ENCODE measurements at regions not wholly inside any gene's neighbourhood (a gene's known extent, or its start where the extent isn't known, plus 50 kb on each side); places are given as distances from the start of the nearest gene placed in this dataset.

GRCh38 chr9:80235752-80236151 lies 664.0 kb downstream of the TLE4 start:
- Histone ChIP-seq H4K91ac (ENCODE audit: insufficient read length, low read depth, low read length) (no peak overlapping the region), H2BK15ac (ENCODE audit: low read depth, low read length) (no peak overlapping the region), H2BK12ac (ENCODE audit: insufficient read length, low read depth, low read length) (no peak overlapping the region), H2AK5ac (ENCODE audit: insufficient read length, low read length) (no peak overlapping the region), H3K79me1 (ENCODE audit: insufficient read depth, low read depth, low read length, poor library complexity, severe bottlenecking) (no peaks in the 10 kb centered on the region), H3K9me3 (ENCODE audit: control insufficient read depth, low read depth, low read length) (no peaks in the 10 kb centered on the region), H3K4me2 (ENCODE audit: insufficient read depth, insufficient read length, low read length) (no peak overlapping the region), H3K9ac (ENCODE audit: extremely low read depth, insufficient read length, low read length) (no peak overlapping the region), H3K27ac (ENCODE audit: insufficient read length, low read depth, low read length) (no peak overlapping the region), H3T11ph (ENCODE audit: low read length) (no peak overlapping the region), H3K79me2 (ENCODE audit: insufficient read depth, low read length) (no peaks in the 10 kb centered on the region), H4K20me1 (ENCODE audit: control insufficient read depth, insufficient read depth, insufficient read length) (no peaks in the 10 kb centered on the region), H3K4me1 (ENCODE audit: insufficient read depth, low read length) (no peaks in the 10 kb centered on the region), H3K4ac (ENCODE audit: low read depth, low read length) (no peak overlapping the region), H3K27me3 (ENCODE audit: insufficient read depth, low read length) (no peaks in the 10 kb centered on the region), H4K8ac (replicated peaks; ENCODE audit: insufficient read length, low read depth, low read length) (no peak overlapping the region), H2BK20ac (ENCODE audit: low read depth, low read length, poor library complexity, severe bottlenecking) (no peak overlapping the region), H3K56ac (ENCODE audit: insufficient read length, low read depth, low read length) (no peak overlapping the region), H2BK5ac (ENCODE audit: insufficient read length, low read length) (no peak overlapping the region), H3K23ac (ENCODE audit: insufficient read length, low read depth, low read length) (no peak overlapping the region), H3K23me2 (ENCODE audit: insufficient read length, low read depth, low read length, poor library complexity, severe bottlenecking) (peaks cover 3% of the 10 kb centered on the region), H2BK120ac (ENCODE audit: low read depth, low read length, poor library complexity, severe bottlenecking) (no peak overlapping the region), H3K18ac (ENCODE audit: insufficient read length, low read depth, low read length) (no peak overlapping the region), H4K5ac (ENCODE audit: insufficient read length, low read depth, low read length) (no peak overlapping the region), H2AFZ (ENCODE audit: low read length) (no peak overlapping the region), H3K14ac (ENCODE audit: insufficient read depth, low read length) (no peak overlapping the region)
- WGBS (ENCODE audit: extremely low coverage, insufficient read length, low lambda C conversion rate), result no CpG with 5 or more reads among the region's 1 CpG
- Mint-ChIP-seq H3K27me3 (ENCODE audit: low read depth) (no peaks in the 10 kb centered on the region), H3K4me3 (no peak overlapping the region), H3K4me1 (0 out of 4 replicates have a peak, but pooled peaks cover 0 to 4% of the 10 kb centered on the region in 2 experiments), H3K9me3 (peaks cover 5 to 6% of the 10 kb centered on the region in 2 experiments; a peak in 2 of 5 replicates), H3K36me3 (ENCODE audit: insufficient read depth in 1 of 3, low read depth in 3 of 3) (no peaks in the 10 kb centered on the region; a peak in 2 of 7 replicates), H3K27ac (no peak overlapping the region)
- TF ChIP-seq CTCF (conservative IDR thresholded peaks at IDR 0.05), result no peak
- DNase-seq, result no peak

All from H9 (cell line).